A549 (cell line): ENCODE measurements at regions not wholly inside any gene's neighbourhood (a gene's known extent, or its start where the extent isn't known, plus 50 kb on each side); places are given as distances from the start of the nearest gene placed in this dataset.

Experiments
- ATAC-seq, 2 experiments: fragments of 200-7000 bp in 1 of 2; fragments of >200 bp in 1 of 2; cut with Nextera tagmentation in 1 of 2; cut with Tn5 transposase in 1 of 2; 3 replicates each; pipeline versions ENCODE4 v1.8.0 to v1.9.1; 2018 to 2020; ENCODE audit warnings: mild to moderate bottlenecking in 1 of 2, moderate library complexity in 1 of 2
- CTCF ChIA-PET: fragments of 300-600 bp; sonication (Branson Sonifier 250); formaldehyde crosslinking; extraction: SDS; loops from one replicate; lab custom pipeline; 2021; ENCODE audit warnings: antibody characterized with exemption, inconsistent platforms; lab: Yijun Ruan, JAX
- POLR2A ChIA-PET: fragments of 350-600 bp; formaldehyde crosslinking; extraction: SDS; loops from one replicate; lab custom pipeline; 2021; ENCODE audit warnings: antibody characterized with exemption, inconsistent platforms; lab: Yijun Ruan, JAX
- DNase-seq, 2 experiments: peaks; one replicate each; pipeline versions ENCODE4 v3.0.0 to v3.0.0-alpha.2; 2011 to 2016; ENCODE audit warnings: low read depth in 1 of 2, low spot score in 1 of 2
- FAIRE-seq: peaks from 2 replicates; lab custom pipeline; 2011; peaks lifted over from hg19 to GRCh38; lab: Jason Lieb, UNC
- H3K27ac ChIP-seq, 2 experiments: fragments of >200 bp; sonication (Bioruptor Twin); formaldehyde crosslinking; 3 replicates each; pipeline ENCODE4 v1.5.1; 2016 to 2017
- H3K4me1 ChIP-seq: fragments of >200 bp; sonication (Bioruptor Twin); formaldehyde crosslinking; 3 replicates; pipeline ENCODE4 v1.6.1; 2016
- H3K4me2 ChIP-seq: fragments of >200 bp; sonication (Bioruptor Twin); formaldehyde crosslinking; 3 replicates; pipeline ENCODE4 v1.6.1; 2016
- H3K4me3 ChIP-seq: fragments of >200 bp; sonication (Bioruptor Twin); formaldehyde crosslinking; 3 replicates; pipeline ENCODE4 v1.5.1; 2016
- H3K9me3 ChIP-seq: fragments of >200 bp; sonication (Bioruptor Twin); formaldehyde crosslinking; 3 replicates; pipeline ENCODE4 v1.6.1; 2016
- BCL3 ChIP-seq: fragments of >200 bp; sonication (Bioruptor Twin); formaldehyde crosslinking; IDR thresholded peaks from 3 replicates; pipeline ENCODE4 v1.6.1; 2016
- BHLHE40 ChIP-seq: IDR thresholded peaks from 2 replicates; pipeline ENCODE4 v1.6.1; 2012; ENCODE audit warnings: low read depth, low read length, inconsistent platforms
- CEBPB ChIP-seq, 2 experiments: fragments of >200 bp in 1 of 2; sonication (Bioruptor Twin) in 1 of 2; formaldehyde crosslinking in 1 of 2; IDR thresholded peaks; 2 replicates each; pipeline ENCODE4 v1.6.1; 2012 to 2016
- CHD4 ChIP-seq: fragments of 200-600 bp; sonication (generic); IDR thresholded peaks from 2 replicates; pipeline ENCODE4 v1.6.1; 2016; ENCODE audit warnings: antibody characterized with exemption, mild to moderate bottlenecking, borderline replicate concordance
- E2F6 ChIP-seq: IDR thresholded peaks from 2 replicates; pipeline ENCODE4 v1.6.1; 2012; ENCODE audit warnings: low read depth, borderline replicate concordance
- EHF ChIP-seq: fragments of 250-450 bp; sonication (Bioruptor Pico); IDR thresholded peaks from 2 replicates; pipeline ENCODE4 v1.5.0; 2020; ENCODE audit warnings: mild to moderate bottlenecking
- EHMT2 ChIP-seq: fragments of 200-600 bp; sonication (generic); IDR thresholded peaks from 2 replicates; pipeline ENCODE4 v1.6.1; 2016; ENCODE audit warnings: antibody characterized with exemption, low read depth, mild to moderate bottlenecking, moderate library complexity
- EP300 ChIP-seq, 2 experiments: fragments of >200 bp; sonication (Bioruptor Twin); formaldehyde crosslinking; IDR thresholded peaks; 2 replicates in 1 of 2; 3 replicates in 1 of 2; pipeline ENCODE4 v1.6.1; 2016 to 2017
- FOSB ChIP-seq: fragments of 250-450 bp; sonication (Bioruptor Pico); IDR thresholded peaks from 2 replicates; pipeline ENCODE4 v1.5.0; 2020; ENCODE audit warnings: mild to moderate bottlenecking, moderate library complexity
- GATA3 ChIP-seq: IDR thresholded peaks from 2 replicates; pipeline ENCODE4 v1.6.1; 2012; ENCODE audit warnings: borderline replicate concordance
- HMGXB4 ChIP-seq: fragments of 250-450 bp; sonication (Bioruptor Pico); IDR thresholded peaks from 2 replicates; pipeline ENCODE4 v1.5.0; 2021; ENCODE audit warnings: mild to moderate bottlenecking, moderate library complexity, borderline replicate concordance
- HOXA7 ChIP-seq: fragments of 250-450 bp; sonication (Bioruptor Pico); IDR thresholded peaks from 2 replicates; pipeline ENCODE4 v1.5.0; 2020; ENCODE audit warnings: mild to moderate bottlenecking, moderate library complexity
- HOXB13 ChIP-seq: fragments of 250-450 bp; sonication (Bioruptor Pico); IDR thresholded peaks from 2 replicates; pipeline ENCODE4 v1.5.0; 2020; ENCODE audit warnings: low read depth, mild to moderate bottlenecking, moderate library complexity
- MAFK ChIP-seq: fragments of 450-650 bp; IDR thresholded peaks from 2 replicates; pipeline ENCODE4 v1.6.1; 2014; ENCODE audit not compliant: partially characterized antibody
- MAX ChIP-seq: IDR thresholded peaks from 2 replicates; pipeline ENCODE4 v1.6.1; 2012
- MAZ ChIP-seq: fragments of 150-350 bp; IDR thresholded peaks from 2 replicates; pipeline ENCODE4 v1.6.1; 2014; ENCODE audit warnings: antibody characterized with exemption, low read depth, low read length, borderline replicate concordance
- PBX3 ChIP-seq: IDR thresholded peaks from 2 replicates; pipeline ENCODE4 v1.6.1; 2012
- POLR2AphosphoS2 ChIP-seq: conservative IDR thresholded peaks from 2 replicates; pipeline ENCODE4 v1.6.1; 2012; ENCODE audit warnings: low read length, improper control_type of control experiment, inconsistent platforms
- REST ChIP-seq: fragments of 200-600 bp; sonication (generic); IDR thresholded peaks from 2 replicates; pipeline ENCODE4 v1.6.1; 2016; ENCODE audit warnings: antibody characterized with exemption, mild to moderate bottlenecking, moderate library complexity
- RFX5 ChIP-seq: fragments of 450-650 bp; IDR thresholded peaks from 2 replicates; pipeline ENCODE4 v1.7.1; 2014; ENCODE audit warnings: antibody characterized with exemption, mild to moderate bottlenecking, moderate library complexity
- SREBF2 ChIP-seq: fragments of 450-650 bp; IDR thresholded peaks from 2 replicates; pipeline ENCODE4 v1.6.1; 2014; ENCODE audit warnings: mild to moderate bottlenecking, moderate library complexity
- USF2 ChIP-seq: fragments of 450-650 bp; IDR thresholded peaks from 2 replicates; pipeline ENCODE4 v1.6.1; 2014; ENCODE audit warnings: antibody characterized with exemption
- ZFP36 ChIP-seq: fragments of 450-650 bp; IDR thresholded peaks from 2 replicates; pipeline ENCODE4 v1.6.1; 2014; ENCODE audit warnings: borderline replicate concordance; ENCODE audit not compliant: partially characterized antibody
- ZNF302 ChIP-seq: fragments of 250-450 bp; sonication (Bioruptor Pico); IDR thresholded peaks from 2 replicates; pipeline ENCODE4 v1.9.0; 2021; ENCODE audit warnings: inconsistent platforms, mild to moderate bottlenecking, moderate library complexity
- WGBS: methylation state at CpG from one replicate; pipeline ENCODE4 v1.1.6; 2017; ENCODE audit errors: missing lambda C conversion rate; 5-methylcytosine and 5-hydroxymethylcytosine counted together

- POLR2A ChIA-PET: no interaction called here
- no peak overlapping the region for H3K4me2 ChIP-seq
Measured at GRCh38 chr2:134175834-134176233, 78.0 kb upstream of the MGAT5 start.

GRCh38 chr2:134177351-134177931 is 76.4 kb upstream of the MGAT5 start:
- FAIRE-seq (no peak), ATAC-seq (no peak), DNase-seq (no peak)
- CTCF ChIA-PET: no interaction called here
- Histone ChIP-seq H3K4me2 (no peak overlapping the region), H3K9me3 (no peaks in the 10 kb centered on the region), H3K4me3 (no peak overlapping the region), H3K4me1 (no peaks in the 10 kb centered on the region; the same call in 2 of the 3 replicates), H3K27ac (no peak overlapping the region)
- 95% methylated on average over 13 of the region's 13 CpGs for WGBS
- POLR2A ChIA-PET: no interaction called here
- TF ChIP-seq BHLHE40: no peak
- TF ChIP-seq SREBF2: no peak
- no peak for TF ChIP-seq GATA3
- TF ChIP-seq RFX5: no peak
- no peak for TF ChIP-seq EHF (CRISPR knock-in tag)
- no peak for TF ChIP-seq REST
- TF ChIP-seq ZFP36: no peak
- no peak for TF ChIP-seq PBX3
- no peak for TF ChIP-seq MAFK
- TF ChIP-seq MAZ: no peak
- no peak for TF ChIP-seq MAX
- no peak for TF ChIP-seq CEBPB (IDR thresholded peaks at IDR 0.05)
- TF ChIP-seq CHD4: no peak
- TF ChIP-seq USF2: no peak
- TF ChIP-seq EHMT2: no peak
- TF ChIP-seq HOXB13 (CRISPR knock-in tag): no peak

More at GRCh38 chr2:134175834-134176233, 78.0 kb upstream of the MGAT5 start:
- Histone ChIP-seq H3K4me3 (no peak overlapping the region), H3K4me1 (no peaks in the 10 kb centered on the region; the same call in 2 of the 3 replicates), H3K27ac (no peak overlapping the region), H3K9me3 (no peaks in the 10 kb centered on the region)
- 32% methylated on average over 1 of the region's 1 CpG for WGBS
- CTCF ChIA-PET: no interaction called here
- ATAC-seq (no peak), FAIRE-seq (no peak), DNase-seq (no peak)
- TF ChIP-seq RFX5 (no peak), POLR2AphosphoS2 (no peak), EP300 (IDR thresholded peaks at IDR 0.05) (no peak), MAZ (no peak), FOSB (CRISPR knock-in tag) (no peak), HOXA7 (no peak), BCL3 (no peak), BHLHE40 (no peak), E2F6 (no peak), ZNF302 (CRISPR knock-in tag) (no peak), HMGXB4 (CRISPR knock-in tag) (no peak)
